GM19238 (cell line): ENCODE measurements at regions not wholly inside any gene's neighbourhood (a gene's known extent, or its start where the extent isn't known, plus 50 kb on each side); places are given as distances from the start of the nearest gene placed in this dataset.
"Not testable (repeated sequence)": the region's sequence is repeated elsewhere in the genome, so short reads cannot be mapped to it uniquely, and the experiment has no call there.

Source experiments
- DNase-seq: peaks from one replicate; pipeline ENCODE4 v3.0.0; 2011; ENCODE audit warnings: low spot score; ENCODE audit not compliant: insufficient read length

GRCh38 chr18:27581296-27581904, 396.3 kb upstream of the CHST9 start:
- DNase-seq: no peak

GRCh38 chr18:27579364-27579763, 394.3 kb upstream of the CHST9 start:
- DNase-seq: no peak

- no peak for DNase-seq
Measured at GRCh38 chr18:27577752-27578151, 392.6 kb upstream of the CHST9 start.

- DNase-seq: no peak
Measured at GRCh38 chr18:27577265-27577664, 392.2 kb upstream of the CHST9 start.

- no peak for DNase-seq
Measured at GRCh38 chr18:27567434-27567833, 382.3 kb upstream of the CHST9 start.

- no peak for DNase-seq
Measured at GRCh38 chr18:27564066-27564465, 379.0 kb upstream of the CHST9 start.

- no peak for DNase-seq
Measured at GRCh38 chr18:27558388-27559155, 373.5 kb upstream of the CHST9 start.

- no peak for DNase-seq
Measured at GRCh38 chr18:27556741-27557140, 371.6 kb upstream of the CHST9 start.

GRCh38 chr18:27549335-27550039, 364.4 kb upstream of the CHST9 start:
- no peak for DNase-seq

- no peak for DNase-seq
Measured at GRCh38 chr18:27546991-27547390, 361.9 kb upstream of the CHST9 start.

- no peak for DNase-seq
Measured at GRCh38 chr18:27544206-27544605, 359.1 kb upstream of the CHST9 start.

- DNase-seq: no peak
Measured at GRCh38 chr18:27541293-27541692, 356.2 kb upstream of the CHST9 start.

- no peak for DNase-seq
Measured at GRCh38 chr18:27540111-27540510, 355.0 kb upstream of the CHST9 start.

- no peak for DNase-seq
Measured at GRCh38 chr18:27528925-27529521, 343.9 kb upstream of the CHST9 start.

GRCh38 chr18:27527856-27528255, 342.7 kb upstream of the CHST9 start:
- DNase-seq: no peak

GRCh38 chr18:27520401-27520800, 335.3 kb upstream of the CHST9 start:
- DNase-seq: no peak

- not testable (repeated sequence) for DNase-seq
Measured at GRCh38 chr18:27510036-27510633, 325.0 kb upstream of the CHST9 start.

GRCh38 chr18:27501671-27502070, 316.6 kb upstream of the CHST9 start:
- no peak for DNase-seq

- no peak for DNase-seq
Measured at GRCh38 chr18:27500531-27500930, 315.4 kb upstream of the CHST9 start.

- no peak for DNase-seq
Measured at GRCh38 chr18:27497246-27497645, 312.1 kb upstream of the CHST9 start.

- no peak for DNase-seq
Measured at GRCh38 chr18:27493182-27493581, 308.1 kb upstream of the CHST9 start.

- DNase-seq: no peak
Measured at GRCh38 chr18:27491772-27492171, 306.7 kb upstream of the CHST9 start.
